H7 (cell line): ENCODE measurements at regions not wholly inside any gene's neighbourhood (a gene's known extent, or its start where the extent isn't known, plus 50 kb on each side); places are given as distances from the start of the nearest gene placed in this dataset.
"Not testable (repeated sequence)": the region's sequence is repeated elsewhere in the genome, so short reads cannot be mapped to it uniquely, and the experiment has no call there.

Source experiments
- DNase-seq: peaks from one replicate; pipeline ENCODE4 v3.0.0; 2012
- H3K27me3 ChIP-seq: 2 replicates; pipeline ENCODE4 v1.6.0; 2011; ENCODE audit warnings: mild to moderate bottlenecking, low read length; ENCODE audit not compliant: control insufficient read depth, insufficient read depth
- H3K36me3 ChIP-seq: replicated peaks from 2 replicates; pipeline ENCODE4 v1.5.1; 2011; ENCODE audit warnings: low read length; ENCODE audit not compliant: control insufficient read depth, insufficient read depth
- H3K4me3 ChIP-seq: 2 replicates; pipeline ENCODE4 v1.5.1; 2011; ENCODE audit warnings: low read depth, mild to moderate bottlenecking, control low read depth, low read length, moderate library complexity; ENCODE audit not compliant: insufficient read depth

- Histone ChIP-seq H3K27me3 (no peaks in the 10 kb centered on the region), H3K36me3 (no peaks in the 10 kb centered on the region), H3K4me3 (no peak overlapping the region)
- DNase-seq = no peak
These were observed 81.1 kb downstream of the CD200R1L start for GRCh38 chr3:112765531-112765930.

- no peak for DNase-seq
These were observed 83.4 kb downstream of the CD200R1L start for GRCh38 chr3:112763258-112763657.

GRCh38 chr3:112761062-112761638 is 85.5 kb downstream of the CD200R1L start:
- no peak overlapping the region for H3K4me3 ChIP-seq
- DNase-seq = no peak
- H3K36me3 ChIP-seq = no peaks in the 10 kb centered on the region
- no peaks in the 10 kb centered on the region for H3K27me3 ChIP-seq

More at GRCh38 chr3:112763258-112763657, 83.4 kb downstream of the CD200R1L start:
- H3K36me3 ChIP-seq = no peaks in the 10 kb centered on the region
- no peaks in the 10 kb centered on the region for H3K27me3 ChIP-seq
- H3K4me3 ChIP-seq = no peak overlapping the region

GRCh38 chr3:112759681-112760080 is 87.0 kb downstream of the CD200R1L start:
- no peaks in the 10 kb centered on the region for H3K27me3 ChIP-seq
- H3K36me3 ChIP-seq = no peaks in the 10 kb centered on the region
- H3K4me3 ChIP-seq = no peak overlapping the region
- DNase-seq = no peak

- H3K4me3 ChIP-seq = no peak overlapping the region
- no peaks in the 10 kb centered on the region for H3K27me3 ChIP-seq
- no peaks in the 10 kb centered on the region for H3K36me3 ChIP-seq
- DNase-seq = no peak
These were observed 87.5 kb downstream of the CD200R1L start for GRCh38 chr3:112759210-112759609.

- Histone ChIP-seq H3K4me3 (no peak overlapping the region), H3K27me3 (no peaks in the 10 kb centered on the region), H3K36me3 (no peaks in the 10 kb centered on the region)
- DNase-seq = no peak
These were observed 89.5 kb downstream of the CD200R1L start for GRCh38 chr3:112757197-112757596.

- Histone ChIP-seq H3K4me3 (no peak overlapping the region), H3K27me3 (no peaks in the 10 kb centered on the region), H3K36me3 (no peaks in the 10 kb centered on the region)
- DNase-seq = no peak
These were observed 90.6 kb downstream of the CD200R1L start for GRCh38 chr3:112755845-112756613.

GRCh38 chr3:112755046-112755445 is 91.6 kb downstream of the CD200R1L start:
- H3K4me3 ChIP-seq, DNase-seq, H3K27me3 ChIP-seq, H3K36me3 ChIP-seq: not testable (repeated sequence)

- H3K27me3 ChIP-seq = no peaks in the 10 kb centered on the region
- H3K4me3 ChIP-seq = no peak overlapping the region
- no peak for DNase-seq
- H3K36me3 ChIP-seq = no peaks in the 10 kb centered on the region
These were observed 94.8 kb downstream of the CD200R1L start for GRCh38 chr3:112751564-112752512.

- no peaks in the 10 kb centered on the region for H3K36me3 ChIP-seq
- H3K4me3 ChIP-seq = no peak overlapping the region
- no peaks in the 10 kb centered on the region for H3K27me3 ChIP-seq
- no peak for DNase-seq
These were observed 95.6 kb downstream of the CD200R1L start for GRCh38 chr3:112751061-112751460.

- no peaks in the 10 kb centered on the region for H3K27me3 ChIP-seq
- H3K36me3 ChIP-seq = no peaks in the 10 kb centered on the region
- DNase-seq = no peak
- H3K4me3 ChIP-seq = no peak overlapping the region
These were observed 99.0 kb downstream of the CD200R1L start for GRCh38 chr3:112747624-112748023.

GRCh38 chr3:112746675-112747280 is 99.9 kb downstream of the CD200R1L start:
- DNase-seq = no peak
- no peak overlapping the region for H3K4me3 ChIP-seq
- no peaks in the 10 kb centered on the region for H3K36me3 ChIP-seq
- no peaks in the 10 kb centered on the region for H3K27me3 ChIP-seq

- no peak for DNase-seq
- Histone ChIP-seq H3K36me3 (no peaks in the 10 kb centered on the region), H3K27me3 (no peaks in the 10 kb centered on the region), H3K4me3 (no peak overlapping the region)
These were observed 101.0 kb downstream of the CD200R1L start for GRCh38 chr3:112745567-112746248.
